ENCODE measurements at regions not wholly inside any gene's neighbourhood (a gene's known extent, or its start where the extent isn't known, plus 50 kb on each side); places are given as distances from the start of the nearest gene placed in this dataset.

DNA sequence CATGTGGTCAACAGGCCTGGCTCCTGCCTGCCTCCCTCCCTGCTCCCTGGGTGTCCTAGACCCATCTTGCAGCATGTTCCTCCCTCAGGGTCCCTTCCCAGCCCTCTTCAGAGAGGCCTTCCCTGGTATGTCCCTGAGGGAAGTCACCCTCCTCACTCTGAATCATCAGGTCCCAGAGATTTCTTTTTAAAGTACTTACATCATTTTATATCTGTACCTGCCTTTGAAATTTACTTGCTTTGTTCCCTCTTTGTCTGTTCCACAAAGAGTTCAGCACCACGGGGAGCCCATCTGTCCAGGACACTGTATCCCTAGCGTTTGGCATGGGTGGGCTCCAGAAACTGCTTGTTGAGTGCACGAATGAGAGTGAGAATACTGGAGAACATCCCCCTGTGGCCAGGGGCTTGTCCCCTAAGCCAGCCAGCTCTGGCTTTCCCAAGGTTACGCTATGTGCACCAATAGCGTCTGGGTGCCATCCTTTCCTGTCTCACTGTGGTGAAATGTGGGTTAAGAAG is 50.6 kb upstream of the IGFBP3 start:
- DNase-seq (ENCODE audit: low read depth in 2 of 3, low spot score in 1 of 3) = no peak

- DNase-seq (ENCODE audit: low read depth in 2 of 3, low spot score in 1 of 3) = no peak
Measured at GRCh38 chr7:45971171-45971570, 50.1 kb upstream of the IGFBP3 start.
